Epithelial cell of proximal tubule (primary cell): ENCODE measurements at regions not wholly inside any gene's neighbourhood (a gene's known extent, or its start where the extent isn't known, plus 50 kb on each side); places are given as distances from the start of the nearest gene placed in this dataset.

Experiments
- DNase-seq: peaks from one replicate; pipeline ENCODE4 v3.0.0-alpha.2; 2011; ENCODE audit warnings: low read depth
- H3K4me3 ChIP-seq: 2 replicates; pipeline ENCODE4 v1.5.1; 2011; ENCODE audit warnings: low read depth, mild to moderate bottlenecking, low read length
- TF ChIP-seq, protein P1 (sequence below): conservative IDR thresholded peaks from 2 replicates; pipeline ENCODE4 v1.5.1; 2012; ENCODE audit warnings: low read depth, mild to moderate bottlenecking, low read length

DNA sequence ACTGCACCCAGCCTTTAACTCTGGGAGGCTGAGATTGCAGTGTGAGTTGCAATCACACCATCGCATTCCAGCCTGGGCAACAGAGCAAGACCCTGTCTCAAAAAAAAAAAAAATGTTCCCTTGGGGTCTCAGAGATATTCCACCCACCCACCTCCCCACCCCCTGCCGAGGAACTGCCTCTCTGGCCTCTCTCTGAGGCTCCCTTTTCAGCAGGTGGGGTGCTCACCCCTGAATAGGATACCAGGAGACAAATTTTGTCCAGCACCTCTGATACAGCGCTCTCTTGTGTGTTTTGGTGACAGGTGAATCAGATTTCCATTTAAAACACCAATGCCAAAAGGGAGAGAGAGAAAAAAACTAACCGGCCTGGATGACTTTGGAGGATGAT is 92.6 kb upstream of the KIF5B start:
- no peak for DNase-seq
- TF ChIP-seq, protein P1, sequence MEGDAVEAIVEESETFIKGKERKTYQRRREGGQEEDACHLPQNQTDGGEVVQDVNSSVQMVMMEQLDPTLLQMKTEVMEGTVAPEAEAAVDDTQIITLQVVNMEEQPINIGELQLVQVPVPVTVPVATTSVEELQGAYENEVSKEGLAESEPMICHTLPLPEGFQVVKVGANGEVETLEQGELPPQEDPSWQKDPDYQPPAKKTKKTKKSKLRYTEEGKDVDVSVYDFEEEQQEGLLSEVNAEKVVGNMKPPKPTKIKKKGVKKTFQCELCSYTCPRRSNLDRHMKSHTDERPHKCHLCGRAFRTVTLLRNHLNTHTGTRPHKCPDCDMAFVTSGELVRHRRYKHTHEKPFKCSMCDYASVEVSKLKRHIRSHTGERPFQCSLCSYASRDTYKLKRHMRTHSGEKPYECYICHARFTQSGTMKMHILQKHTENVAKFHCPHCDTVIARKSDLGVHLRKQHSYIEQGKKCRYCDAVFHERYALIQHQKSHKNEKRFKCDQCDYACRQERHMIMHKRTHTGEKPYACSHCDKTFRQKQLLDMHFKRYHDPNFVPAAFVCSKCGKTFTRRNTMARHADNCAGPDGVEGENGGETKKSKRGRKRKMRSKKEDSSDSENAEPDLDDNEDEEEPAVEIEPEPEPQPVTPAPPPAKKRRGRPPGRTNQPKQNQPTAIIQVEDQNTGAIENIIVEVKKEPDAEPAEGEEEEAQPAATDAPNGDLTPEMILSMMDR, result no peak
- H3K4me3 ChIP-seq, result no peak overlapping the region

DNA sequence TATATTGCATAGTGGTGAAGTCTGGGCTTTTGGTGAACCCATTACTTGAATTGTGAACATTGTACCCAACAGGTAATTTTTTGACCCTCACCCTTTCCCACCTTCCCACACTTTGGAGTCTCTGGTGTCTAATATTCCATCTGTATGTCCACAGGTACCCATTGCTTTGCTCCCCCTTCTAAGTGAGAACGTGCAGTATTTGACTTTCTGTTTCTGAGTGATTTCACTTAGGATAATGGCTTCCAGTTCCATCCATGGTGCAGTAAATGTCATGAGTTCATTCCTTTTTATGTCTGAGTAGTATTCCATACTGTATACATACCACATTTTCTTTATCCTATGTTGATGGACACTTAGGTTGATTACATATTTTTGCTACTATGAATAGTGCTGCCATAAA is 91.5 kb upstream of the KIF5B start:
- H3K4me3 ChIP-seq, result no peak overlapping the region
- no peak for DNase-seq
- TF ChIP-seq, protein P1, result no peak

DNA sequence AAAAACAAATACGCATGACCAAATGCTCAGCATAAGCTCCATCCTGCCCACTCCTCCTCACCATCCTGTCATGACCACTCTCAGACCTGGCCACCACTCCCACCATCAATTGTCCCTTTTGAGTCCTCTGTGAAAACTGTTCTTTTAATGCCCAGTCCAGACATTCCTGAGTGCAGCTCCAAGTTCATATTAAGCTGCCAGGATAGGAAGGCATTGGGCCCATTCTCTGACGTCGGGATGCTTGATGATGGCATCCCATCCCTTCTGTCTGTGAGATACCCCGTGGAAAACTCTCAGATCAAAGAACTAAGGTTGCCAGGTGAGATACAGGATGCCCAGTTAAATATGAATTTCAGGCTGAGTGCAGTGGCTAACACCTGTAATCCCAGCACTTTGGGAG is 89.9 kb upstream of the KIF5B start:
- no peak overlapping the region for H3K4me3 ChIP-seq
- TF ChIP-seq, protein P1, result no peak
- DNase-seq, result no peak

DNA sequence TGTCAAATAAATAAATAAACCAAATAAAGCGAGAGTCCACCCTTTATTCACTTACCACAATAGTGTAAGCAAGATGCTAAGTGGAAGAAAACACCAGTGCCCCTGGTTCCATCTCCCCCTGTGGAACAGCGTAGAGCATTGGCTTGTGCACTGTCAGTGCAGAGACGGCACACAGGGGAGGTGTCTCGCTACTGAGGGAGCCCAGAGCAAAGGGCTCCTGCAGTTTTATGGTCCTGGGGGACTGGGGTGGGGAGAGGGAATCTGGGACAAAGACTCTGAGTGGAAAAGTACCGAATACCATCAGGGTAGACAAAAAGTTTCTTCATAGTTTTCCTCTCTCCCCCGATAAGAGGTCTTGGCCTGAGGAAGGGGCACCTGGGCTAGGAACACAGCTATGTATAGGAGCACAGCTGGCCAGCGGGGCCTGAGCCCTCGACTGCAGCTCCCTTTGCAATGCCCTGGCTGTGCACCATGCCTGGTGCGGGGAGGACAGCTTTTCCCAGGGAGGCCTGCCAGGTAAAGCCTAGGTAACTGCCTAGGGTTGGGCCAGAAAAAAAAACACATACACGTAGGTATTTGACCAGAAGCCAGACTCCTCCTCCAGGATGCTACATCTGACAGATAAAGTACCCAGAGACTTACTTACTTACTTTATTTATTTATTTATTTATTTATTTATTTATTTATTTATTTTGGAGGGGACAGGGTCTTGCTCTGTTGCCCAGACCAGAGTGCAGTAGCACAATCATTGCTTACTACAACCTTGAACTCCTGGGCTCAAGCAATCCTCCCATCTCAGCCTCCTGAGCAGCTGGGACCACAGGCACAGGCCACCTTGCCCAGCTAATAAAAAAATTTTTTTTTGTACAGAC is 88.8 kb upstream of the KIF5B start:
- TF ChIP-seq, protein P1, result no peak
- DNase-seq, result no peak

DNA sequence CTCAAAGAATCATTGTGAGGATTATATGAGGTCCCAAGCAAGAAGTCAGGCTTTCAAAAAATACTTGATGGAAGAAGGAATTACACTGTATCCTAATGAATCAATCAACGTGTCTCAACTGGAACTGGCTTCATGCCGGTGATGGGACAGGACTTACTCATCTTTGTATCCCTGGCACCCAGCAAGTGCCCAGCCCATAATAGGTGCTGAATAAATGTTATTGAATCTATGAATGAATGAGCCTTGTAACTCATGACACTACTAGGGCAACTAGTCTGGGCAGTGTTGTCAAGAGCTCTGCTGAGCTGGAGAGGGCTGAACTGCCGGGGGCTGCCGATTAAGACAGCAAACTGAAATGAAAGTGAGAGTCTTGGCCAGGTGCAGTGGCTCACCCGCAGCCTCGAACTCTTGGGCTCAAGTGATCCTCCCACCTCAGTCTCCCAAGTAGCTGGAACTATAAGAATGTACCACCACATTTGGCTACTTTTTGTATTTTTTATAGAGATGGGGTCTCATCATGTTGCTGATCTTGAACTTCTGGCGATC is 87.2 kb upstream of the KIF5B start:
- H3K4me3 ChIP-seq, result no peak overlapping the region
- DNase-seq, result no peak
- TF ChIP-seq, protein P1, result no peak

More for the DNA sequence above, 88.8 kb upstream of the KIF5B start:
- H3K4me3 ChIP-seq, result no peak overlapping the region

DNA sequence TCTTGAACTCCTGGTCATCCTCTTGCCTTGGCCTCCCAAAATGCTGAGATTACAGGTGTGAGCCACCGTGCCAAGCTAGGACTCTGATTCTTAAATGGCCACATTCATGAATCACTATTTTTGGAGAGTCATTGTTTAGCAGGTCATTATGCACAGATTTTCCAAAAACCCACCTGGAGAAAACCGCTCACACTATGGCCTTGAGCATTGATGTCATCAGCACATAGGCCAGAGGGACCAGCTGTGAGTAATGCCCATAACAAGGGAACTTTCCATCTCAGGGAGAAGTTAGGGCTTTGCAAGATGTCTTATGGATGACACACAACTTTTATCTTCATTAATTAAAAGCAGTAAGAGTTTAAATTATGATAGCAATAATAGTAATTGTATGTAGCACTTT is 86.4 kb upstream of the KIF5B start:
- no peak overlapping the region for H3K4me3 ChIP-seq
- DNase-seq, result no peak
- TF ChIP-seq, protein P1, result no peak
